Panc1 (cell line): ENCODE measurements at regions not wholly inside any gene's neighbourhood (a gene's known extent, or its start where the extent isn't known, plus 50 kb on each side); places are given as distances from the start of the nearest gene placed in this dataset.

Source experiments
- CTCF ChIP-seq: fragments of 450-650 bp; IDR thresholded peaks from 2 replicates; pipeline ENCODE4 v1.5.1; 2017; ENCODE audit warnings: mild to moderate bottlenecking
- POLR2AphosphoS5 ChIP-seq: IDR thresholded peaks from 2 replicates; pipeline ENCODE4 v1.6.1; 2012; ENCODE audit warnings: mild to moderate bottlenecking, low read depth, low read length, moderate library complexity

- TF ChIP-seq CTCF = no peak
- no peak for TF ChIP-seq POLR2AphosphoS5
These were observed 89.7 kb upstream of the ETV6 start for GRCh38 chr12:11559626-11560340.
